ENCODE measurements at regions not wholly inside any gene's neighbourhood (a gene's known extent, or its start where the extent isn't known, plus 50 kb on each side); places are given as distances from the start of the nearest gene placed in this dataset.

- no peaks in the 10 kb centered on the region for H3K79me2 ChIP-seq (ENCODE audit: insufficient read depth, low read length)
- H3K9me3 ChIP-seq (ENCODE audit: low read length): no peaks in the 10 kb centered on the region; the same call in 1 of the 2 replicates
- H3K4me3 ChIP-seq (ENCODE audit: low read depth, low read length, poor library complexity, severe bottlenecking): no peak overlapping the region
- H3K9me2 ChIP-seq (ENCODE audit: low read depth, low read length): no peaks in the 10 kb centered on the region
- H4K20me1 ChIP-seq (ENCODE audit: insufficient read depth, low read length): no peaks in the 10 kb centered on the region
- no peaks in the 10 kb centered on the region for H3K27me3 ChIP-seq (ENCODE audit: insufficient read depth, low read length)
- H3F3A ChIP-seq (ENCODE audit: insufficient read depth, low read length): no peaks in the 10 kb centered on the region
- H3K36me3 ChIP-seq (ENCODE audit: insufficient read depth, low read length): no peaks in the 10 kb centered on the region
- H2AFZ ChIP-seq (ENCODE audit: low read length): no peak overlapping the region; the same call in 1 of the 2 replicates
- H3K9ac ChIP-seq (ENCODE audit: low read length): no peak overlapping the region
- TF ChIP-seq EZH2 (IDR thresholded peaks at IDR 0.05; ENCODE audit: borderline replicate concordance, low read length): no peak
- TF ChIP-seq, protein P1, sequence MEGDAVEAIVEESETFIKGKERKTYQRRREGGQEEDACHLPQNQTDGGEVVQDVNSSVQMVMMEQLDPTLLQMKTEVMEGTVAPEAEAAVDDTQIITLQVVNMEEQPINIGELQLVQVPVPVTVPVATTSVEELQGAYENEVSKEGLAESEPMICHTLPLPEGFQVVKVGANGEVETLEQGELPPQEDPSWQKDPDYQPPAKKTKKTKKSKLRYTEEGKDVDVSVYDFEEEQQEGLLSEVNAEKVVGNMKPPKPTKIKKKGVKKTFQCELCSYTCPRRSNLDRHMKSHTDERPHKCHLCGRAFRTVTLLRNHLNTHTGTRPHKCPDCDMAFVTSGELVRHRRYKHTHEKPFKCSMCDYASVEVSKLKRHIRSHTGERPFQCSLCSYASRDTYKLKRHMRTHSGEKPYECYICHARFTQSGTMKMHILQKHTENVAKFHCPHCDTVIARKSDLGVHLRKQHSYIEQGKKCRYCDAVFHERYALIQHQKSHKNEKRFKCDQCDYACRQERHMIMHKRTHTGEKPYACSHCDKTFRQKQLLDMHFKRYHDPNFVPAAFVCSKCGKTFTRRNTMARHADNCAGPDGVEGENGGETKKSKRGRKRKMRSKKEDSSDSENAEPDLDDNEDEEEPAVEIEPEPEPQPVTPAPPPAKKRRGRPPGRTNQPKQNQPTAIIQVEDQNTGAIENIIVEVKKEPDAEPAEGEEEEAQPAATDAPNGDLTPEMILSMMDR (IDR thresholded peaks at IDR 0.05; ENCODE audit: low read length): no peak
- H3K4me1 ChIP-seq (ENCODE audit: insufficient read depth, low read length, severe bottlenecking): peaks cover 17% of the 10 kb centered on the region
- no peak overlapping the region for H3K27ac ChIP-seq (ENCODE audit: low read depth, low read length, poor library complexity, severe bottlenecking)
- H3K4me2 ChIP-seq (ENCODE audit: low read length): no peak overlapping the region
These were observed 556.2 kb upstream of the PCDH10 start for GRCh38 chr4:132592850-132593249.

DNA sequence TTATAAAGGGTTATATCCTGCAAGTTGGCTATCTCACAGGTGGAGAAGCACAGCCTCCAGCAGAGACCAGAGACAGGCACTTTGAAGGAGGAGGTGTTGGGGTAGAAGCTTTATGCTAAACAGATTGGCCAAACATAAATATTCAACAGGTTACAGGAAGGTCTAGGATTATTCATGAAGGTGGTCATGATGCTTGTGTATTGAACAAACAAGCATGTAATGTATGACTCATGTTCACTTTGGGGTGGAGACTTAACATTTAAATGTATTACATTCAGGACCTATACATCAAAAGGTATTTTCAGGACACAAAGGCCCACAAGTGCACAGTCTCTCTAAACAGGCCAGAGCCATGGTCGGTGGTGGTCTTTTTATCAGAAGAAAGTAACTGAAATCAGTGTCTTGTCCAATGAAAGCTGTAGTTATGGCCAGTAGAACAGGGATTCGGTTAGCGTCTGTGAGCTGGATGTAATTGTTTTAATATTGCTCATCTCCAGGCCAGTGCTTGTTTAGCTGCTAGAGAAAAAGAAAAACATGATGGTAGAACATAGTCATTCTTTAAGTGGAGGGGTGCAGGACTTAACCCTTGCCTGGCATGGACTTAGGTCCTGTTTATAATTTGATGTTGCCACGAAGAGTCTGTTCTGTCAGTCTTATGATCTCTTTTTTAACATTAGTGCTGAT lies 555.2 kb upstream of the PCDH10 start:
- Histone ChIP-seq H3K36me3 (ENCODE audit: insufficient read depth, low read length) (no peaks in the 10 kb centered on the region), H3K9me2 (ENCODE audit: low read depth, low read length) (no peaks in the 10 kb centered on the region), H3K4me1 (ENCODE audit: insufficient read depth, low read length, severe bottlenecking) (peaks cover 17% of the 10 kb centered on the region), H3K27ac (ENCODE audit: low read depth, low read length, poor library complexity, severe bottlenecking) (no peak overlapping the region), H3K27me3 (ENCODE audit: insufficient read depth, low read length) (no peaks in the 10 kb centered on the region), H3K9me3 (ENCODE audit: low read length) (no peaks in the 10 kb centered on the region; the same call in 1 of the 2 replicates), H3K4me2 (ENCODE audit: low read length) (no peak overlapping the region), H3K4me3 (ENCODE audit: low read depth, low read length, poor library complexity, severe bottlenecking) (no peak overlapping the region), H4K20me1 (ENCODE audit: insufficient read depth, low read length) (no peaks in the 10 kb centered on the region), H3K9ac (ENCODE audit: low read length) (no peak overlapping the region), H2AFZ (ENCODE audit: low read length) (peak overlapping the region; percentile 81), H3K79me2 (ENCODE audit: insufficient read depth, low read length) (no peaks in the 10 kb centered on the region), H3F3A (ENCODE audit: insufficient read depth, low read length) (no peaks in the 10 kb centered on the region)
- TF ChIP-seq, protein P1 (IDR thresholded peaks at IDR 0.05; ENCODE audit: low read length): no peak
- no peak for TF ChIP-seq EZH2 (IDR thresholded peaks at IDR 0.05; ENCODE audit: borderline replicate concordance, low read length)

DNA sequence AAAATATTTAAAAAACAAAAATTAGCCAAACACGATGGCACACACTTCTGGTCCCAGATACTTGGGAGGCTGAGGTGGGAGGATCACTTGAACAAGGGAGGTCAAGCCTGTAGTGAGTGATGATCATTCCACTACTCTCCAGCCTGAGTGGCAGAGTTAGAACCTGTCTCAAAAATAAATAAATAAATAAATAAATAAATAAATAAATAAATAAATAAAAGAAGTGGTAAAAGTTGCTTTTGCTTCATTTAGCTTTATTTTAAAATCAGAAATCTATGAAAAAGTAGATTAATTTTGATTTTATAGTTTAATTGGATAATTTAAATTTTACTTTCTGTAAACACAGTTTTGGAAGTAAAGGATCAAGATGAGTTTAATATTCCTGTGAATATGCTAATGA lies 552.9 kb upstream of the PCDH10 start:
- Histone ChIP-seq H3K4me3 (ENCODE audit: low read depth, low read length, poor library complexity, severe bottlenecking) (no peak overlapping the region), H3K9ac (ENCODE audit: low read length) (no peak overlapping the region), H2AFZ (ENCODE audit: low read length) (no peak overlapping the region), H3K27ac (ENCODE audit: low read depth, low read length, poor library complexity, severe bottlenecking) (no peak overlapping the region), H3K79me2 (ENCODE audit: insufficient read depth, low read length) (no peaks in the 10 kb centered on the region), H3K36me3 (ENCODE audit: insufficient read depth, low read length) (no peaks in the 10 kb centered on the region), H3K4me2 (ENCODE audit: low read length) (no peak overlapping the region), H4K20me1 (ENCODE audit: insufficient read depth, low read length) (no peaks in the 10 kb centered on the region), H3K4me1 (ENCODE audit: insufficient read depth, low read length, severe bottlenecking) (peaks cover 17% of the 10 kb centered on the region), H3K9me2 (ENCODE audit: low read depth, low read length) (no peaks in the 10 kb centered on the region), H3K9me3 (ENCODE audit: low read length) (no peaks in the 10 kb centered on the region; the same call in 1 of the 2 replicates), H3K27me3 (ENCODE audit: insufficient read depth, low read length) (no peaks in the 10 kb centered on the region), H3F3A (ENCODE audit: insufficient read depth, low read length) (no peaks in the 10 kb centered on the region)
- no peak for TF ChIP-seq EZH2 (IDR thresholded peaks at IDR 0.05; ENCODE audit: borderline replicate concordance, low read length)
- TF ChIP-seq, protein P1 (IDR thresholded peaks at IDR 0.05; ENCODE audit: low read length): no peak
